ENCODE measurements at regions not wholly inside any gene's neighbourhood (a gene's known extent, or its start where the extent isn't known, plus 50 kb on each side); places are given as distances from the start of the nearest gene placed in this dataset.
"Not testable (repeated sequence)": the region's sequence is repeated elsewhere in the genome, so short reads cannot be mapped to it uniquely, and the experiment has no call there.

DNA sequence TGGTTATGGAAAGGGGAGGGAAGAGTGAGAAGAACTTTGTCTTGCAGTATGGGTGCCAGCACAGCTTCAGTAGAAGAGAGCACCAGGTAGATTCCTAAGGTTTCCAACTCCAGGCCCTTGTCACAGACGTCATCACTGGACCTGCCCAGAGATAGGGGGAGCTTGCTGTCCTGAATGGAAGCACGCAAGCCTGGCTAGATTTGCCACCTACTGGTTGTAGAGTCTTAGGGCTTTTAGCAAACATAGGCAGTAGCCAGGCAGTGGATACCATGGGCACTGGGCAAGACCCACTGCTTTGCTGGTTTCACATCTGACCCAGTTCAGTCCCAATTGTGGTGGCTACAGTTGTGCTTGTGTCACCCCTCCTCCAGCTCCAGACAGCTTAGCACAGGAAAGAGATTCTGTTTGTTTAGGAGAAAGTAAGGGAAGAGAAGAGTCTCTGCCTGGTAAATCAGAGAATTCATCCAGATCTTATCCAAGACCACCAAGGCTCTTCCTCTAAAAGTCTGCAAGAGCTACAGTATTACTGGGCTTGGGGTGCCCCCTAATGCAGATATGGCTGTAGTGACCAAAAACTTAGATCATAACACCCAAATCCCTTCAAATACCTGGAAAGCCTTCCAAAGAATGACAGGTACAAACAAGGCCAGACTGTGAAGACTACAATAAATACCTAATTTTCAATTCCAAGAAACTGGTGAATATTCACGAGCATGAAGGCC, 158.9 kb downstream of the HINT1 start:
- DNase-seq (ENCODE audit: low read depth) = no peak

DNA sequence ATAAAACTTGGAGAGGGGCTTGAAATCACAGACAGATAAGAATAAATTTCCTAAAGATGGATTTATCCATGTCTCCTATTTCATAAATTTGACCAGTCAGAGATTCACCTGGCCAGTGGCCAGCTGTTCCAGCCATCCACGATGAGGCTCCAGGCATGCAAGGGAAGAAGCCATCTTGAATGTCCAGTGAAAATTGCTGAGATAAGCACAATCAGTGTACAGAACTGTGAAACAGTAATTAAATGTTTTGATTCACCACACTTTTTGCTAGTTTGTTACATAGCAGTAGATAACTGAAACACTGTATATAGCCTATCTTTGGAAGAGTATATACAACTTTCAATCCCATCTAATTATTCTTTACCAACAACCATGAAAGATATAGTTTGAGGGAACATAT, 163.5 kb downstream of the HINT1 start:
- DNase-seq (ENCODE audit: low read depth) = no peak

DNA sequence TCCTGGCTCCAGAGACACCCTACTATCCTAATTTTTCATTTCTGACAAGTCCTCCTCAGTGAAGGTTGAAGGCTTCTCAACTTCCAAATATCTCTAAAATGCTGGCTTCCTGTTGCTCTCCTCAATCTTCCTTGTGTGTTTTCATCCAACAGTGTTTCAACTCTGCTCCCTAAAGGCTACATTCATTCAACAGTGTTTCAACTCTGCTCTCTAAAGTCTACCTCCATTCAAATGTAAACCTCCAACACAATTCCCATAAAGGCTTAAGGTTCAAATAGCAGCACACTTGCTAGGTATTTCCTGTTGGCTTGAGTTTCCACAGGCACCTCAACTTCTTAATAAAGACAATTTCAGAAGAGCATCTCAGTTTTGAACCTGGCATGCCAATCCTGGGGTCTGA, 164.8 kb downstream of the HINT1 start:
- DNase-seq (ENCODE audit: low read depth) = no peak

DNA sequence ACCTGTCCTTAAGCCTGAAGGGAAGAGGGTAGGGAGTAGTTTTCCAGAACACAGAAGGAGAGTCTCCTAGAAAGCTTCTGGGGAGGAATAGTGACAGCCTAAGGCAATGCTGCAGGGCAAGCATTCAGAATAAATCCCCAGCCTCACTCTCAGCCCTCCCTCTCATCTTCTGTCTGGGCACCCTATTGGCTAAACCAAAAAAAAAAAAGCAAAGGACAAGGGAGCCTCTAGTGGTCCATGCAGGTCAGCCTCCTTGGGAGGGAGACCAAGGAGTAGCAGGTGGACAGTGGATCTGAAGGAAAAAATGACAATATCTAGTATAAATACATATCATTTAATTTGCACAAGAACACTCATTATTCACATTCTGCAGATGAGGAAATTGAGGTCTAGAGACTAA, 168.3 kb downstream of the HINT1 start:
- not testable (repeated sequence) for DNase-seq (ENCODE audit: low read depth)

DNA sequence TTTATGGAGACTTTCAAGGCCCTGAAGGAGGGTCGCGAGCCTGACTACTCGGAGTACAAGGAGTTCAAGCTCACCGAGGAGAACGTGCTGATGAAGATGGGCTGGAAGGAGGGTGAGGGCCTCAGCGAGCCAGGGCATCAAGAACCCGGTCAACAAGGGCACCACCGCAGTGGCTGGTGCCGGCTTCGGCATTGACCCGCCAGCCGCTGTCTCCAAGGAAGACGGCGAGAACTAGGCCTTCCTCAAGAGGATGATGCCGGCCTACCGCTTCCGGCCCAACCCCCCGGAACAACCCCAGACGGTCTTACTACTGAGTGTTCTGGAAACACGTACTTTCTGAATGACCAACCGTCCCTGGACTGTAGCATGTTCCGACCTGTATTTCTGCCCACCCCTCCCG, 169.2 kb downstream of the HINT1 start:
- DNase-seq (ENCODE audit: low read depth) = no peak

DNA sequence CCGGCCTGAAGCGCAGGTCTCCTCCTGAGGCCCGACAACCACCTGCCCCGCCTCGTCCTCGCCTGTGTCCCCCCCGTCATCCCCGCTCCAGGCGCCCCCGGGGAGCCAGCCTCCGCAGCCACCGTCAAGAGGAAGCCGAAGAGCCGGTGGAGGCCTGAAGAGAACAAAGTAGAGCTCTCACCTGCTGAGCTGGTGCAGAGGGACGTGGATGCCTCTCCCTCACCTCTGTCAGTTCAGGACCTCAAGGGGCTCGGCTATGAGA, 169.9 kb downstream of the HINT1 start:
- DNase-seq (ENCODE audit: low read depth) = no peak

DNA sequence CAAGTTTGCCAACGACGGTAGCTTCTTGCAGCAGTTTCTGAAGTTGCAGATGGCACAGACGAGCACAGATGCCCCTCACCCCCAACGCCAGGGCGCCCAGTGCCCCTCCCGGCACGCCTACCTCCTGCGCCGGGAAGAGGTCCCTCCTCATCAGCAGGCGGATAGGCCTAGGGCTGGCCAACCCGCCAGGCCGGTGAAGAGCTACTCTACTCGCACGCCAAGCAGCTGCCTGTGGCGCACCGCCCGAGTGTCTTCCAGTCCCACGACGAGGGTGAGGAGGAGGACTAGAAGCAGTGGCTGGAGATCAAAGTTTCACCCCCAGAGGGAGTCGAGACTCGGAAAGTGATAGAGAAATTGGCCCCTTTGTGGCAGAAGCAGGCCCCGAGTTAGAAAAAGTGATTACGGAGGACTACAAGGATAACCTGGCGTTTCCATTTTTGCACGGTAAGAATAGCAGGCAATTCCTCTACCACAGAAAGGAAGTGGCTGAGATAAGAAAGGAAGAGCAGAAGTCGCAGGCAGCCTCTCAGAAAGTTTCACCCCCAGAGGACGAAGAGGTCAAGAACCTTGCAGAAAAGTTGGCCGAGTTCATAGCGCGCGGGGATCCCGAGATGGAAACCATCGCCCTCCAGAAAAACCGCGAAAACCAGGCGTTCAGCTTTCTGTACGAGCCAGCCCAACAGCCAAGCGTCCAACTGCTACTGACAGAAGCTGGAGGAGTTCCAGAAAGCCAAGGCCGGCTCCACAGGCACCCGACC, 170.4 kb downstream of the HINT1 start:
- no peak for DNase-seq (ENCODE audit: low read depth)

DNA sequence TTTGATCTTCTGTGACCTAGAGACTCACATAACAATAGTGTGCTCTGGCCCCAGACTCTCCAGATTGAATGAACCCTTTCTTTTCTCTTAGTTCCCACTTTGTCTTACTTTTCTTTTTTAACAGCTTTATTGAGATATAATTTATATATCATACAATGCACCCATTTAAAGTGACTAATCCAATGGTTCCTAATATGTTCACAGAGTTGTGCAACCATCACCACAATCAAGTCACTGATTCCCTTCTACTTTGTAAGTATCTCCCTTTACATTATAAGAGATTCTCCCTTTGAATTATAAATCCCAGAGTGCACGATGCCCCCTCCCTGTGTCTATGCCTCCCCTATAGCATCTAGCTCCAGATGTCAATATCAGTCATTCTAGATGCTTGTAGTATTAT, 172.4 kb downstream of the HINT1 start:
- DNase-seq (ENCODE audit: low read depth) = no peak

DNA sequence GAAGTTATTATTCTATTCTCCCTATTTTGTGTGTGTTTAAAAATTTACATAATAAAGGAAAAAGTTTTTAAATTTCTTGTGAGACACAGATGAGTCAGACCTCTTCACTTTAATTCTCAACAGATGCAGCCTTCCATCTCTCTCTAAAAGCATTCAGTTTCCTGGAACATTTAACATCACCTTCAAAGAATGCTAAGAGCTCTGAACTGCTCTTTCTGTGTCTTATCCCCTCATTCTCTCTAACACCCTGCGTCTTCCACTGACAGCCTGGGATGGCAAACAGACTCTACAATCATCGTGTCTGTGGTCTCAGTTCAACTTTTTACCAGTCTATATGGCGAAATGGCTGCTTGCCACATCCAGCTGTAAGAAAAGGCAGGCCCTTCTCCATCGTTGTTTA, 173.0 kb downstream of the HINT1 start:
- no peak for DNase-seq (ENCODE audit: low read depth)

DNA sequence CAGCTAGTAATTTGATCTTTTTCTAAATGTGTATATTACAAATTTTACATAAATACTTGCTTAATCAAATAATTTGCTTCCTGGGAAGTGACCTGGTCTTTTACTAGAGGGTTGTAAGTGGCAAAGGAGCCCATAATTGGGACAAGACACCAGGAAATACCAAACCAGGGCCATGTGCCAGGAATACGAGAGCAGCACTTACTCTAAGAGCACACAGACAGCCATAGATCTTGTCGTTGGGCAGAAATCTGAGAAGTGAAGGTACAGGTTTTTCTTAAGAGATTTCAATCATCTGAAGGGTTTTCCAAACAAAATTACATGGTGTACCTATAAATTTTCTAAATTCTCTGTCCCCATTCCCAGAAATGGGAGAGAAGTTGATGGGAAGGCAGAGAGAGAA, 179.3 kb downstream of the HINT1 start:
- DNase-seq (ENCODE audit: low read depth) = no peak

DNA sequence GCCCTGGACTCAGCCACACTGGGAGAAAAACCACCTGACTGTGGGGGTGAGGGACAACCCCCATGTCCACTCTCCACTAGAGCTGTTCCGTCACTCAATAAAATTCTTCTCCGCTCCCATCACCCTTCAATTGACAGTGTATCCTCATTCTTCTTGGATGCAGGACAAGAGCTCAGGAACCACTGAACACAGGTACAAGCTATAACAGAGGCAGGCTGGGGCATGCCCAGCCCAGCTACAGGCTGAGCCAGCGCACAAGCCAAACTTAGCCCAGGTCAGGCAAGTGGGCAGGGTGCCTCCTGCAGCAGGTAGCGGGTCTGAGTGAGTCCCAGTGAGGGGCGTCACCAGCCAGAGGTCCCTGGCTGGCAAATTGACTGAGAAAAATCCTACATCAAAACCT, 183.4 kb downstream of the HINT1 start:
- no peak for DNase-seq (ENCODE audit: low read depth)

DNA sequence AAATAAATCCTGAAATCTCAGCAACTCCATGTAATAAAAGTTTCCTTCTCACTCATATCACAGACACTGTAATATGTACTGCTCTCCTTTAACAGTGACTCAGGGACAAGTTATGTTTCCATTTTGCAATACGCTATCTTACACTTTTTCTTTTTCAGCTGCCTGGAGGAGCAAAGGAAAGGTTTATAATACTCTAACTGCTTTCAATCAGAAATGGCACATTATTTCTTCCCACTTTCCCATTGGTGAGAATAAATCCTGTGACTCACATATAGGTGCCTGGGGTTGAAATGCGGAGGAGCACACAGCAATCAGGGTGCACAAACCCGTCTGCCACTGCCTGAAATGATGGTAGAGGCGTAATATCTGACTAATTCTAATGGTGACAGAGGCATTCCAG, 186.6 kb downstream of the HINT1 start:
- no peak for DNase-seq (ENCODE audit: low read depth)

DNA sequence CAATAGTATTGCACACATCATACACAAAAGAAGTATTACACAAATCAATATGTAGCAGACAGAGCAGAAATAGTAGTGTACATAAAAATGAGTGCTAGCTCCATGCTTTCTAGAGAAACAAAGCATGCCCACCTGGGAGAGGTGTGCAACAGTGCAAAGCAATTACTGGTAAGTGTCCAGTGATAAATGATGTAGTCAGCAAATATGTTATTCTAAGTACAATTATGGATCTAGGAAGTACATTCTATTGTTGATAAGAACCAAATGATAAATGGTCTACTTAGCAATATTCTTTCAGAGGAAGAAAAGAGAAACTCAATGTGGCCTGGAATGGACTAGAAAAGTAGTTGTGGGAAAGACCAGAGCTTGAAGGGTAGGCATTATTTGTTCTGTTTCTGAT, 188.6 kb downstream of the HINT1 start:
- no peak for DNase-seq (ENCODE audit: low read depth)

DNA sequence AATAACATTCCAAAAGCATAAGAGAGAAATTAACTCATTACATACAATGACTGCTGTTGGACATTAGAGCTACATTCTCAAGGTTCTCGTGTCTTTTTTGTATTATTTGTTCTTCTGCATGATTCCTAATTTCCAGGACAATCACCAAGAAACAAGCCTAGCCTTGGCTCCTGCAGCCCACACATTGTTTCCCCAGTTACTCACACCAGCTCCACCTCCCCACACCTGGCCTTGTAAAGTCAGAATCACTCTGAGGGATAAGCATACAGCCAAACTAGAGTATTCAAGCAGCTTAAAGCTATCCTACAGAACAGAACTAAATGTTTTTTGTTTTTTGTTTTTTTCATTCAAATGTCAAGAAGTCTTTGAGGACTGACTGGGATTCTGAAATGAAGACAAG, 189.2 kb downstream of the HINT1 start:
- no peak for DNase-seq (ENCODE audit: low read depth)

DNA sequence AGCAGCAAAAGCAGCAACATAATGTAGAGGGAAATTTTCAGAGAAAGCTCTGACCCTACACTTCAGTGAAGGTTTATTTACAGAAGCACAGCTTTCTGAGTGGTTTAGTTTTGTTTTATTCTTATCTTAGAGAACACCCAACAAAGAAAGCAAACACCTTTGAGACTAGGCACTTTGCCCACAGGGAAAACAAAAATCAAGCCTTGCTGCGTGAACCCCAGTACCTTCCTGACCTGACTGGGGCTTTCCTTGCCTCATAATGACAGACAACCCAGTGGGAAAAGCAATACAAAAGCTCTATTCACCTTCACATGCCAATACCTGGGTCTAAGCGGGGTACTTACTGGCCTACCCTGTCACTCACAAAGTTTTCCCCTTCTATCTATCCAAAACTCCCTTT, 189.8 kb downstream of the HINT1 start:
- no peak for DNase-seq (ENCODE audit: low read depth)

DNA sequence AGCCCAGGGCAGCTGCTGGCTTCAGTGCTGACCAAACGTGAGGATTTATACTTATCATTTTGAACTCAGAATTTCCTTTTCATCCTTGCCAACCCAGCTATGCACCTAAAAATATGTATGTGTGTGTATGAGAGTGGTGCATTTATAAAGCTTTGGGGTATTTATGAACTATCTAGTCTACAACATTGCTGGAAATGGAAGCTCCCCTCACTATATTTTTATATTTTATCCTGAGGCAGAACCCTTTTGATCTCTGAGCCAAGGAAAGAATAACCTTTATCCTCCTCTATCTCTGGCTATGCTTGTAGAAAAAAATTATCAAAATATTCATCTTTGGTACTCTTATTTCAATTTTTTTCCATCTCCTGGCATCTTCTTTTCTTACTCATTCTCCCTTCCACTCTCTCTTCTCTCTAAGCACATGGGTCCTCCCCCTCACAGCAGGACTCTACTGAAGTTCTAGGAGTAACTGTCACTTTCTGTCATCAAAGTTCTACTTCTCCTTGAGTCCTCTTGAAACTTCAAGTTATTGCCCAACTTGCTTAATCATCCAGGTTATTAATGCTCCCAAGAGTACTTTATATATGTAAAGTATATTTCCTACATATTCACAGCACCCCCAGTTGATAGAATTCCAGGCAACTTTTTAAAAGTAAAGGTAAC, 190.9 kb downstream of the HINT1 start:
- no peak for DNase-seq (ENCODE audit: low read depth)

DNA sequence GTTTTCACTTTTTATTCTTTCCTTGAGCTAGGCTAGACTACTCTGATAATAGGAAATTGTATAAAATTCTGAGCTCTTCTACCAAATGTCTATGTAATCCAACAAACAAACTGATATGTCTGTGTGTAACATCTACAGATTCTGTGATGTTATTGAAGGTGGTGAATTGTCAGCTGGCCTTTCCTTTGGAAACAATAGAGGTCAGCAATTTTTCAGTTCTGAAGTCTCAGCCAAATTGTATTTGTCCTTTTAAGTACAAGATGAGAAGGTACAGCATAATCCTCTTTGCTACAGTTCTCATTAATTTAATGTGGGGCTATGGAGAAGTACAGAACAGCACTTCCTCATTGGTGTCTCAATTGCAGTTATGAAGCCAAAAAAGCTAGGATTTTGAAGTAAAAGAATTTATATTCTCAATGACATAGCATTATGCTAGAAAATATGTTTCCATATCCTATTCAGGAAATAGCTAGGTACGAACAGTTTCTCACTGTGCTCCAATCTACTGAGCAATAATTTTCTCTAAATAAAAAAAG, 198.0 kb downstream of the HINT1 start:
- DNase-seq (ENCODE audit: low read depth) = no peak

DNA sequence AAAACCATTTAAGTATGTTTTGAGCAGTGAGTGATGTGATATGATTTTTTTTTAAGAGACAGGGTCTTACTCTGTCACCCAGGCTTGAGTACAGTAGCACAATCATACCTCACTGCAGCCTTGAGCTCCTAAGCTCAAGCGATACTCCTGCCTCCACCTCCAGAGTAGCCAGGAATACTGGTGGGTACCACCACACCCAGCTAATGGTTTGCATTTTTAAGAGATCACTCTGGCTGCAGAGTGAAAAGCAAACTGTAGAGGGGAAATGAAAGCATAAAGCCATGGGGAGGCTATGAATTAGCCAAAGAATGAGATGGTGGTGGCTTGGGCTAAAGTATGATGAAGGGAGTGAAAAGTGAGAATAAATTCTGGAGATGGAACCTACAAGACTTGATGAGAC, 199.1 kb downstream of the HINT1 start:
- DNase-seq (ENCODE audit: low read depth) = no peak

DNA sequence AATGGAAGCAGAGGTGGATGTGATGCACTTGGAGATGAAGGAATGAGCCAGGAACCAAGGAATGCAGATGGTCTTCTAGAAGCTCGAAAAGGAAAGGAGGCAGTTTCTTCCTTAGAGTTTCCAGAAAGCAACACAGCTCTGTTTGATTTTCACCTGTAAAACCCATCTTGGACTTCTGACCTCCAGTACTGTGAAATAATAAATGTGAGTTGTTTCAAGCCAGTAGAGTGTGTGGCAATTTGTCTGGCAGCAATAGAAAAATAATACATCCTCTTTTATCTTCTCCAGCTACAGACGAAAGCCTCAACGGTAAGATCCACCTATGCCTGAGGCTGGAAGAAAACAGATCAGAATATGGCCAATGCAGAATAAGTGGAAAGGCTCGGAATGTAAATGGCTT, 199.7 kb downstream of the HINT1 start:
- no peak for DNase-seq (ENCODE audit: low read depth)

DNA sequence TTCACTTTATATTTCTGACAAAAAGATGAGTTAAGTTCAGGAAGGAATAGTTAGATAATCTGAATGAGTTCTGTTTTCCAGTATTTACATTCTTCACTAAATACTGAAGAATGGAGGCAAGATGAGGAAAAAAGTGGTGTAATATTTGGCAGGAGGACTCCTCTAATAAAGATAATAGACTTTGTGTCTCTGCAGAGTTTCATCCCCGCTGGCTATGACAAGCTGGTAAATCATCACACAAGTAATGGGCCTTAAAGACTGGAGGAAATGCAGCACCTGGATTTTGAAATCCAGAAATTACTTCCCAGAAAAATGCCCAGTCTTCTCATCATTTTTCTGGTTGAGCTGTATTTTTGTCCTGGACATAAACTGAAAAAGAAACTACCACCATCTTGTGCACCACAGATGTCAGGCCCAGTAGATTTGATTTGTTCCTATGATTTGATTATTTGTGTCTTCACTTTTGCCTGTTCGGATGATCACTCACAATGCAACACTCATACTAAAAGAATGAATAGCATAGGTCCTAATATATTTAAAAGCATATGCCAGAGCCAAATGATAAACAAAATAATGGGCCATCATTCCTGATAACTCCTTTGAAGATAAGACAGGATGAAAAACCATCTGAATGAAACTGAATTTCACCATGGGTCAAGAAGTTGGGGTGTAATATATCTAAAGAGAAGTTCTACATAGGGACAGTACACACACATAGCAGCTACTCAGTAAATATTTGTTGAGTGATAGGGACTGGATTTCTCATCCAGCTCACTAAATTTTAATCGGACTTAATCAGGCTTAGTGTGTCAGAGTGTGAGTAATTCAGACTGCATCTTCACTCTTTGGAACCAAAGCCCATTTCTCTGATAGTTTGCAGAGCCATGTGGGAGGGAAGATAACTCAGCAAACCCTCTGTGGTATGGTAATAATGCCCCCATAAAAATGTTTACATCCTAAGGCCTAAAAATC, 200.5 kb downstream of the HINT1 start:
- DNase-seq (ENCODE audit: low read depth) = no peak

DNA sequence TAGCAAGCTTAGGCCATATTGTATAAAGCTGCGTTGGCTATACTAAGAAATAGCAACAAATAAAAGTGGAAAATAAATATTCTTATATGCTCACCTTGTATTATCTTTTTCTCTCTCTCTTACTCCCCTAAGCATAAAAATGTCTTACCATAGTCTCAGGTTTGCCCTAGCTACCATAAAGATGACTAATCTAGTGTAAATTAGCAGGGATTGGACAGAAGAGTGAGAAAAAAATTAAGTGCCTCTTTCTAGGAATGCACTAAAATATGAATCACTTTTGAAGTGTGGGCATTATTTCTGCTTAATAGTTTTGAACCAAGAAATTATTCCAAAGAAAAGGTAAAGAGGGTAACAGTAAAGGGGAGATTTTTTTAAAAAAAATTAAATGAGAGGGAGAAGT, 201.3 kb downstream of the HINT1 start:
- DNase-seq (ENCODE audit: low read depth) = no peak

DNA sequence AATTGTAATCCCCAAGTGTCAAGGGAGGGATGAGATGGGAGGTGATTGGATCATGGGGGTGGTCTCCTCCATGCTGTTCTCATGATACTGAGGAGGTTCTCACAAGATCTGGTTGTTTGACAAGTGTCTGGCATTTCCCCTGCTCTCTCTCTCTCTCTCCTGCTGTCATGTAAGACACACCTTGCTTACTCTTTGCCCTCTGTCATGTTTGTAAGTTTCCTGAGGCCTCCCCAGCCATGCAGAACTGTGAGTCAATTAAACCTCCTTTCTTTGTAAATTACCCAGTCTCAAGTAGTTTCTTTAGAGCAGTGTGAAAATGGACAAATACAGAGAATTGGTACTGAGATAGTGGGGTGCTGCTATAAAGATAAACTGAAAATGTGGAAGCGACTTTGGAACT, 207.9 kb downstream of the HINT1 start:
- no peak for DNase-seq (ENCODE audit: low read depth)

All from Daoy (cell line).